Dendritic cell treated with granulocyte-macrophage colony-stimulating factor and Interleukin-4, amounts not matched to agents 40 ng/mL and 50 ng/mL, for 4 days (primary cell): ENCODE measurements at regions not wholly inside any gene's neighbourhood (a gene's known extent, or its start where the extent isn't known, plus 50 kb on each side); places are given as distances from the start of the nearest gene placed in this dataset.

Source experiments
- H3K27ac Mint-ChIP-seq: one replicate; pipeline ENCODE4 v1.8.0; 2022; ENCODE audit warnings: mild to moderate bottlenecking, mixed read lengths
- H3K27me3 Mint-ChIP-seq: one replicate; pipeline ENCODE4 v1.8.0; 2022; ENCODE audit warnings: mild to moderate bottlenecking, mixed read lengths
- H3K36me3 Mint-ChIP-seq: one replicate; pipeline ENCODE4 v1.8.0; 2022; ENCODE audit warnings: low read depth, mixed read lengths
- H3K4me1 Mint-ChIP-seq: one replicate; pipeline ENCODE4 v1.8.0; 2022; ENCODE audit warnings: low read depth, mixed read lengths
- H3K4me3 Mint-ChIP-seq: one replicate; pipeline ENCODE4 v1.8.0; 2022; ENCODE audit warnings: mild to moderate bottlenecking, moderate library complexity, mixed read lengths
- H3K9me3 Mint-ChIP-seq: one replicate; pipeline ENCODE4 v1.8.0; 2022; ENCODE audit warnings: mixed read lengths
- intact Hi-C: fragments of 100-400 bp; cut with micrococcal nuclease; formaldehyde crosslinking; loops from one replicate; pipeline ENCODE4 v1.15.0; 2022

- Mint-ChIP-seq H3K27ac (no peak overlapping the region), H3K27me3 (peaks cover 5% of the 10 kb centered on the region), H3K36me3 (no peaks in the 10 kb centered on the region), H3K4me1 (no peaks in the 10 kb centered on the region), H3K4me3 (no peak overlapping the region), H3K9me3 (no peaks in the 10 kb centered on the region)
- intact Hi-C loops, result no loop called here
These were observed 51.0 kb upstream of the TNC start for GRCh38 chr9:115169003-115169402.

- H3K4me1 Mint-ChIP-seq, result no peaks in the 10 kb centered on the region
These were observed 52.6 kb upstream of the TNC start for GRCh38 chr9:115170358-115171073.

GRCh38 chr9:115171921-115172388, 54.0 kb upstream of the TNC start:
- H3K4me3 Mint-ChIP-seq, result no peak overlapping the region
- H3K27me3 Mint-ChIP-seq, result no peaks in the 10 kb centered on the region
- intact Hi-C loops, result no loop called here
- H3K9me3 Mint-ChIP-seq, result no peaks in the 10 kb centered on the region
- no peaks in the 10 kb centered on the region for H3K36me3 Mint-ChIP-seq
- no peak overlapping the region for H3K27ac Mint-ChIP-seq
- no peaks in the 10 kb centered on the region for H3K4me1 Mint-ChIP-seq

More at GRCh38 chr9:115170358-115171073, 52.6 kb upstream of the TNC start:
- intact Hi-C loops, result no loop called here
- H3K4me3 Mint-ChIP-seq, result no peak overlapping the region
- peaks cover 2% of the 10 kb centered on the region for H3K27me3 Mint-ChIP-seq
- no peaks in the 10 kb centered on the region for H3K9me3 Mint-ChIP-seq
- H3K36me3 Mint-ChIP-seq, result no peaks in the 10 kb centered on the region
- H3K27ac Mint-ChIP-seq, result no peak overlapping the region

GRCh38 chr9:115182264-115182663, 64.3 kb upstream of the TNC start:
- no peaks in the 10 kb centered on the region for H3K36me3 Mint-ChIP-seq
- H3K4me3 Mint-ChIP-seq, result no peak overlapping the region
- intact Hi-C loops, result no loop called here
- no peaks in the 10 kb centered on the region for H3K4me1 Mint-ChIP-seq
- H3K9me3 Mint-ChIP-seq, result no peaks in the 10 kb centered on the region
- H3K27me3 Mint-ChIP-seq, result peaks cover 3% of the 10 kb centered on the region
- no peak overlapping the region for H3K27ac Mint-ChIP-seq

DNA sequence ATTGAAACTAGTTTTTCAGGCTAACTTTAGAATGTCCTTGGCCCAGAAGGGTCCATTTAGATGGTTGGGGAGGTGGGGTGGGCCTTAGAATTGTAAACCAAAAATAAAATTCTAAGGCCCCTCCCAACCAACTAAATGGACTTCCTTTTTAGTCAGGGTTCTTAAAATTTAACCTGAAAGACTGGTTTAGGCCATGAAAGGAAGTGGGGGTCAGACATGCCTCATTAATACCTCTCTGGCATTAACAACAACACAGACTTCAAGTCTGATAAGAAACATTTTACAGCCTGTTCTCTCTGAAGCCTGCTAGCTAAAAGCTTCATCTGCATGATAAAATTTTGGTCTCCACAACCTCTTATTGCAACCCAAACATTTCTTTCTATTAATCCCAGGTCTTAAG, 65.5 kb upstream of the TNC start:
- Mint-ChIP-seq H3K36me3 (no peaks in the 10 kb centered on the region), H3K27ac (no peak overlapping the region), H3K4me1 (no peaks in the 10 kb centered on the region), H3K27me3 (peaks cover 3% of the 10 kb centered on the region), H3K4me3 (no peak overlapping the region), H3K9me3 (no peaks in the 10 kb centered on the region)
- intact Hi-C loops, result no loop called here

DNA sequence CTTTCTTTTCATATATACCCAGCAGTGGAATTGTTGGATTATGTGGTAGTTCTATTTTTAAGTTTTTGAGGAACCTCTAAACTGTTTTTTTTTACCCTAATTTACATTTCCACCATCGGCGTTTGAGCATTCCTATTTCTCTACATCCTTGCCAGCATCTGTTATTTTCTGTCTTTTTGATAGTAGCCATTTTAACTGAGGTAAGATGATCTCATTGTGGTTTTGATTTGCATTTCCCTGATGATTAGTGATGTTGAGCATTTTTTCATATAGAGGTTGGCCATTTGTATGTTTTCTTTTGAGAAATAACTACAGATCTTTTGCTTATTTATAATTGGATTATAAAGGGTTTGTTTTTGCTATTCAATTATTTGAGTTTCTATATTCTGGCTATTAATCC, 71.7 kb upstream of the TNC start:
- no peak overlapping the region for H3K4me3 Mint-ChIP-seq
- peaks cover 2% of the 10 kb centered on the region for H3K27me3 Mint-ChIP-seq
- no peaks in the 10 kb centered on the region for H3K36me3 Mint-ChIP-seq
- intact Hi-C loops, result no loop called here
- peaks cover 20% of the 10 kb centered on the region for H3K9me3 Mint-ChIP-seq
- no peak overlapping the region for H3K27ac Mint-ChIP-seq
- peaks cover 9% of the 10 kb centered on the region for H3K4me1 Mint-ChIP-seq

DNA sequence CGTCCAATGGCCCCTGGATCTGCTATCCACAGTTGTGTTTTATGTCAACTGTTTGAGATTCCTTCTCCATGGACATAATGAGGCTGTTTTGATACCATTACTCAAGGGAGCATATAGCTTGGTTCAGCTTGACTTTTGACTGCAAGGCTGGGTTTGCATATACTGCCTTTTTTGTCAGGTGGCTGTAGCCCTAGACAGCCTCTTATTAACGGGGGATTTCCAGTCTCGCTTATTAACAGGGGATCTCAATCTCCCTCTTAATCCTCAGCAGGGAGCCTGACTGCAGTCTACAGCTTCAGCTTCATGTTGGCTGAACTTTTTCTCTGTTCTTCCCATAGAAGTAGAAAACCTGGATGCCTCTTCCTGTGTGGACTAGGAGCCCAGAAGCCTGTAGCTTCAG, 73.7 kb upstream of the TNC start:
- no peak overlapping the region for H3K4me3 Mint-ChIP-seq
- intact Hi-C loops, result no loop called here
- peaks cover 9% of the 10 kb centered on the region for H3K4me1 Mint-ChIP-seq
- peaks cover 2% of the 10 kb centered on the region for H3K27me3 Mint-ChIP-seq
- no peak overlapping the region for H3K27ac Mint-ChIP-seq
- peaks cover 20% of the 10 kb centered on the region for H3K9me3 Mint-ChIP-seq
- H3K36me3 Mint-ChIP-seq, result no peaks in the 10 kb centered on the region

GRCh38 chr9:115192280-115192679, 74.3 kb upstream of the TNC start:
- Mint-ChIP-seq H3K27ac (no peak overlapping the region), H3K4me3 (no peak overlapping the region), H3K4me1 (peaks cover 9% of the 10 kb centered on the region), H3K9me3 (peaks cover 20% of the 10 kb centered on the region), H3K27me3 (peaks cover 4% of the 10 kb centered on the region), H3K36me3 (no peaks in the 10 kb centered on the region)
- intact Hi-C loops, result no loop called here

DNA sequence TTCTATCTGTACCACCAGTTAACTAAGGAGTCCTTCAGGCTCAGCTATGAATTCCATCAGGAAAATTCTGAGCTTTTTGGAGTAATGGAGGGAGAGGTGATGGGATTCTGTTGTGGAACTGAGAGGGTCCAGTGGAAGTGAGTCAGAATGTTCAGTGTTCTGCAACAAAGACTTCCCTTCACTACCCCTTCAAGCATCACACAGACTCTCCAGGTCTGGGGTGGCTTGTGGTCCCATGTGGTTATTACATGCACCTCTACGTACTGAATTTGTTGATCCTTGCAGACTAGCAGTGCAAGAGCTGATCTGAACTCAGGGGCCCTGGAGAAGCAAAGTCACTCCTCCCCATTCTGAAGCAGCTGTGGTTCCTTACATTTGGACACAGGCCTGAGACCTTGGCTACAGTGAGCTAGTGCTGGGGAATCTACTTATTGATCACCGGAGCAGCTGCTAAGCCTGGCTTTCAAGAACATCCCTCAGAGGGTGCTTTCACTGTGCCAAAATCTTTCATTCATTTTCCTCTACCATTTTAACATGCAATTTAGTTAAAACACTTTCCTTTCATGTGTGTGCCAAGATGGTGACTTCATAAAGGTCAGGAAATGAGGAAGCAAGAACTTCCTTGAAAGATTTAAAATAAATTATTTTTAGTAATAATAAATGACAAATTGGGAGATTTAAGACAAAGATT, 75.0 kb upstream of the TNC start:
- intact Hi-C loops, result no loop called here

DNA sequence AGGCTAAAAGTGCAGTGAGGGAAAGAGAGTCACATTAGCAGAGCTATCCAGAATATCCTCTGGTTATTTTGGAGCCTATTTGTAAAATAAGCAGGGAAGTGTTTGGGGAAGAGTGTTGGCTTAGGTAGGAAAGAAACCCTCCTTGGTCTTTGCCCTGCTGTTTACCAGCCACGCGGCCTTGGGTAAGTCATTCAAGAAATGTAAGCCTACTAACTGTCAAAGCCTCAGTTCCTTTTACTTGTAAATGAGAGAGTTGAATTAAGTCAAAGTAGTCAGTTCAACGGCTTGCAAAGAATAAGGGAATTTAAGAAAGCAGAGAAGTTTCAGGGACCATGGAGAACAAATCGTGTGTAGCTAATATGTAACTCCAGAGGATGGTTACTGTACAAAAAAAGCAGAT, 75.8 kb upstream of the TNC start:
- H3K36me3 Mint-ChIP-seq, result no peaks in the 10 kb centered on the region
- H3K4me1 Mint-ChIP-seq, result peaks cover 9% of the 10 kb centered on the region
- H3K27me3 Mint-ChIP-seq, result peaks cover 6% of the 10 kb centered on the region
- peaks cover 20% of the 10 kb centered on the region for H3K9me3 Mint-ChIP-seq
- no peak overlapping the region for H3K27ac Mint-ChIP-seq
- no peak overlapping the region for H3K4me3 Mint-ChIP-seq
- intact Hi-C loops, result no loop called here

More for the DNA sequence above, 75.0 kb upstream of the TNC start:
- H3K27ac Mint-ChIP-seq, result no peak overlapping the region
- no peak overlapping the region for H3K4me3 Mint-ChIP-seq
- no peaks in the 10 kb centered on the region for H3K36me3 Mint-ChIP-seq
- H3K4me1 Mint-ChIP-seq, result peaks cover 9% of the 10 kb centered on the region
- H3K27me3 Mint-ChIP-seq, result peaks cover 5% of the 10 kb centered on the region
- peaks cover 20% of the 10 kb centered on the region for H3K9me3 Mint-ChIP-seq

- Mint-ChIP-seq H3K27me3 (peaks cover 9% of the 10 kb centered on the region), H3K36me3 (no peaks in the 10 kb centered on the region), H3K27ac (no peak overlapping the region), H3K4me1 (peaks cover 9% of the 10 kb centered on the region), H3K9me3 (peaks cover 20% of the 10 kb centered on the region), H3K4me3 (no peak overlapping the region)
- intact Hi-C loops, result no loop called here
These were observed 76.3 kb upstream of the TNC start for GRCh38 chr9:115194216-115194615.

GRCh38 chr9:115195912-115196311, 78.0 kb upstream of the TNC start:
- Mint-ChIP-seq H3K4me3 (no peak overlapping the region), H3K4me1 (peaks cover 9% of the 10 kb centered on the region), H3K27ac (no peak overlapping the region), H3K9me3 (peaks cover 15% of the 10 kb centered on the region), H3K36me3 (no peaks in the 10 kb centered on the region), H3K27me3 (peaks cover 14% of the 10 kb centered on the region)
- intact Hi-C loops, result no loop called here

DNA sequence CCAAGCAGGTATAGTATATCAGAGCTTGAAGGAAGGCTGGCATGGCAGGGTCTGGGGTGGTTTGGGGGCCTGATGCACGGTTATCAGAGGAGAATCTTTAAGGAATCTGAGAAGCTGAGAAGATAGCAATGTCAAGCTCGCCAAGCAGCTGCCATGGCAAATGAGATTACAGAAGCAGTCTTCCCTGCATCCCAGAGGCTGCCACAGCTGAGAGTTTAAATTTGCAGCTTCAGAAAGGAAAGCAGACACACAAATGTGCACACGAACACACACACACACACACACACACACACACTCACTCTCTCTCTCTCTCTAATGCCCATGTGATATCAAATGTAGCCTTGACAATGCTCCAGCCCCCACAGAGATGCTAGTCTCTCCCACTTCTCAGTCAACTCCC, 79.0 kb upstream of the TNC start:
- Mint-ChIP-seq H3K4me3 (no peak overlapping the region), H3K4me1 (peaks cover 8% of the 10 kb centered on the region), H3K27me3 (peaks cover 17% of the 10 kb centered on the region), H3K27ac (no peak overlapping the region), H3K36me3 (no peaks in the 10 kb centered on the region), H3K9me3 (peaks cover 12% of the 10 kb centered on the region)
- intact Hi-C loops, result no loop called here

DNA sequence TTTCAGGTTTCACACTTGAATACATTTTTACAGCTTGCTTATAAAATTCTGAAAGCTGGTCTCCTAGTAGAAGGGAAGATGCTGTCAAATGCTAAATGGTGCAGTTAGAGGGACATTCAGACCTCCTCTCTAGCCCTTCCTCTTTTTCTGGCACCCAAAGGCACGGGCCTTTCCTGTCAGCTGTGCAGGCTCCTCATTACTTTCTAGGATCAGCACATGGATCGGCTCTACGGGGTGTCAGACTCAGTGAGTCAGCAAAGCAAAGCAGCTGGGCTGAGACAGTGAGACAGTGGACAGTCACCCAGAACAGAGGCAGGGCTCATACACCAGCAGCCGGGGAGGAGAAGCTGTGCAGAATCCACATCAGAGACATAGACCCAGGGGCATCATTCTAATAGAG, 80.0 kb upstream of the TNC start:
- peaks cover 1% of the 10 kb centered on the region for H3K9me3 Mint-ChIP-seq
- peaks cover 18% of the 10 kb centered on the region for H3K27me3 Mint-ChIP-seq
- H3K4me3 Mint-ChIP-seq, result no peak overlapping the region
- no peak overlapping the region for H3K27ac Mint-ChIP-seq
- no peaks in the 10 kb centered on the region for H3K36me3 Mint-ChIP-seq
- no peaks in the 10 kb centered on the region for H3K4me1 Mint-ChIP-seq
- intact Hi-C loops, result no loop called here
